NCI-H2081 (cell line): ENCODE measurements at regions not wholly inside any gene's neighbourhood (a gene's known extent, or its start where the extent isn't known, plus 50 kb on each side); places are given as distances from the start of the nearest gene placed in this dataset.
A peak's percentile ranks its signal among the peaks of the same experiment; 100 is the strongest.
"Not testable (repeated sequence)": the region's sequence is repeated elsewhere in the genome, so short reads cannot be mapped to it uniquely, and the experiment has no call there.

Experiments
- DNase-seq, 2 experiments: peaks; one replicate each; lab custom pipeline; 2025; lab: John Stamatoyannopoulos, UW

- DNase-seq, result no peak
Observed at GRCh38 chr2:126228531-126228930, 427.4 kb upstream of the GYPC start.

GRCh38 chr2:126238251-126238650 is 417.7 kb upstream of the GYPC start:
- DNase-seq, result no peak

- DNase-seq, result no peak
Observed at GRCh38 chr2:126239320-126239955, 416.5 kb upstream of the GYPC start.

- DNase-seq, result no peak
Observed at GRCh38 chr2:126241001-126241400, 415.0 kb upstream of the GYPC start.

GRCh38 chr2:126241411-126241810 is 414.5 kb upstream of the GYPC start:
- DNase-seq, result no peak

GRCh38 chr2:126244937-126245336 is 411.0 kb upstream of the GYPC start:
- peak; percentile 40 to 47 for DNase-seq

- peak in 1 of 2 experiments; percentile 35 for DNase-seq
Observed at GRCh38 chr2:126253669-126254068, 402.3 kb upstream of the GYPC start.

GRCh38 chr2:126264625-126265024 is 391.3 kb upstream of the GYPC start:
- DNase-seq, result no peak

- no peak for DNase-seq
Observed at GRCh38 chr2:126269911-126270310, 386.0 kb upstream of the GYPC start.

GRCh38 chr2:126270587-126270986 is 385.4 kb upstream of the GYPC start:
- DNase-seq, result no peak

GRCh38 chr2:126272401-126272800 is 383.6 kb upstream of the GYPC start:
- DNase-seq, result no peak

GRCh38 chr2:126275098-126275497 is 380.9 kb upstream of the GYPC start:
- no peak for DNase-seq

GRCh38 chr2:126276268-126276667 is 379.7 kb upstream of the GYPC start:
- not testable (repeated sequence) for DNase-seq

GRCh38 chr2:126288362-126288761 is 367.6 kb upstream of the GYPC start:
- DNase-seq, result no peak

- not testable (repeated sequence) for DNase-seq
Observed at GRCh38 chr2:126293962-126294361, 362.0 kb upstream of the GYPC start.

- no peak for DNase-seq
Observed at GRCh38 chr2:126299469-126299976, 356.4 kb upstream of the GYPC start.

- DNase-seq, result no peak
Observed at GRCh38 chr2:126300348-126300747, 355.6 kb upstream of the GYPC start.

GRCh38 chr2:126302043-126302442 is 353.9 kb upstream of the GYPC start:
- DNase-seq, result no peak

GRCh38 chr2:126303113-126303512 is 352.8 kb upstream of the GYPC start:
- DNase-seq, result no peak

GRCh38 chr2:126304154-126304553 is 351.8 kb upstream of the GYPC start:
- DNase-seq, result no peak

- DNase-seq, result no peak
Observed at GRCh38 chr2:126306539-126306938, 349.4 kb upstream of the GYPC start.

- DNase-seq, result no peak
Observed at GRCh38 chr2:126307740-126308139, 348.2 kb upstream of the GYPC start.

- no peak for DNase-seq
Observed at GRCh38 chr2:126309185-126309584, 346.8 kb upstream of the GYPC start.

- no peak for DNase-seq
Observed at GRCh38 chr2:126312579-126312978, 343.4 kb upstream of the GYPC start.
